Hippocampal formation (tissue), 2 donors: ENCODE measurements at regions not wholly inside any gene's neighbourhood (a gene's known extent, or its start where the extent isn't known, plus 50 kb on each side); places are given as distances from the start of the nearest gene placed in this dataset.
A peak's percentile ranks its signal among the peaks of the same experiment; 100 is the strongest.
"Not testable (repeated sequence)": the region's sequence is repeated elsewhere in the genome, so short reads cannot be mapped to it uniquely, and the experiment has no call there.

Source experiments
- DNase-seq, 2 donors: peaks; one replicate each; lab custom pipeline; 2025; lab: John Stamatoyannopoulos, UW

DNA sequence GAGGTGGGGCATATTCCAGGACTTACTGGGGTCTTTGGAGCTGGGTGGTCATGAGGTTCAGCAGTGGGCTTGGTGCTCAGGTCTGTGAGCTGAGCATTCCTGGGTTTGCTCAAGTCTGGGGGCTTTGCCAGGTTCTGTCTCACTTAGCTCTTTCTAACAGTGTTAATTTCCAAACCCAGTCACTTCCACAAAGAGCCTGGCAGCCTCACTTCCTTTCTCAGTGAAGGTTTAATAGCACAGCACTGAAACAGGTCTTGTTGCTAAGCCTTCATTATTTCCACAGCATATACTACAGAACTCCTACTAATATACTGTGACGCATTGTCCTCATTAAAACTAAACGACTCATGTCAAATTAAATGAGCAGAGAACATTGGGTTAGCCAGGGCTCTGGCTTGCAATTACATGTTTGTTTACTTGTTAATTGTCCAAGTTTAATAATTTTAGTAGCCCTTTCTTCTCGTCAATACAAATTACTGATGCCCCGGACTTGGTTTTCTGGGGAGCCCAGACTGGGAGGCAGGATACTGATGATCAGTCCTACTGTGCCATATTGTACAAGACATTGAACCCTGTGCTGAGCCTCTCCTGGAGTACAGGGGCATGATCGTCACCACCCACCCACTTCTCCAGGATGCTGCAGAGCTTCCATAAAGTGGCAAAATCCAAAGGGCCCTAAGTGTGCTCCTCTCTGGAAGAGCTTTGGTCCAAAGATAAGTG, 170.7 kb downstream of the IER5 start:
- peak in 1 of 2 donors; percentile 19 for DNase-seq

DNA sequence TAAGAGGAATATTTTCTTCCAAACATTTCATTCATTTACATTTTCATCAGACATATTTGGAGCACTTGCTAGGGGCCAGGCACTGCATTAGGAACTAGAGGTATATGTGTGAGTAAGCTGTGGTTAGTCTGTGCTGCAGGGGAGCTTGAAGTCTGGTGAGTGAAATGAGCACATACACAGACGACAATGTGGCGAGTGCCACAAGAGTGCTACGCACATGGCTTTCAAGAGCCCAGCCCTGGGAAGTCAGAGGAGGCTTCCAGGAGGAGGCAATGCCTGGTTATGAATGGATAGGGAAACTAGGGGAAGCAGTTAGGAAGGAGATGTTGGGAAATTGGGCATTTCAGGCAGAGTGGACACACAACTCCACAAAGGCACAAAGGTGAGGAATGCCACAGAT, 171.8 kb downstream of the IER5 start:
- no peak for DNase-seq

DNA sequence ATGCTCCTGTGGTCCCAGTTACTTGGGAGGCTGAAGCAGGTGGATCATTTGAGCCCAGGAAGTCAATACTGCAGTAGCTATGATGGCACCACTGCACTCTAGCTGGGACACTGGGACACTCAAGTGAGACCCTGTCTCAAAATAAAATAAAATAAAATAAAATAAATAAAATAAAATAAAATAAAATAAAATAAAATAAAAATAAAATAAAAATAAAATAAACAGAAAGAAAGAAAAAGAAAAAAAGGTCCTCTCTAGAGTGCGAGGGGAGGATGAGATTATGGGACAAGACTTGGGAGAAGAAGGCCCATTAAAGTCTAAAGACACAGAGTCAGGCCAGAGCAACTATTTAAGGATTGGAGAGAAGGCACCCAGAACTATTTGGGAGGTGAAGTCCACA, 172.5 kb downstream of the IER5 start:
- no peak for DNase-seq

DNA sequence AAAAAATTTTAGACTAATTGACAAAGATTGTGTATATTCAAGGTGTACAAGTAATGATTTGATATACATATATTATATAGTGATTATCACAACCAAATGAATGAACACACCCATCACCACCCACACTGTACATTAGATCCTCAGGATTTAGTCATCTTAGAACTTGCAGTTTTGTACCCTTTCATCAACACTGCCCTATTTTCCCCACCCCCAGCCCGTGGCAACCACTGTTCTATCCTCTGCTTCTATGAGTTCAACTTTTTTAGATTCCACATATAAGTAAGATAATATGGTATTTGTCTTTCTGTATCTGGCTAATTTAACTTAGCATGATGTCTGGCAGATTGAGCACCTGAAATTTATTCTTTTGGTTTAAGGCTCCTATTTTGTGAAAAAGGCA, 173.6 kb downstream of the IER5 start:
- DNase-seq: no peak

DNA sequence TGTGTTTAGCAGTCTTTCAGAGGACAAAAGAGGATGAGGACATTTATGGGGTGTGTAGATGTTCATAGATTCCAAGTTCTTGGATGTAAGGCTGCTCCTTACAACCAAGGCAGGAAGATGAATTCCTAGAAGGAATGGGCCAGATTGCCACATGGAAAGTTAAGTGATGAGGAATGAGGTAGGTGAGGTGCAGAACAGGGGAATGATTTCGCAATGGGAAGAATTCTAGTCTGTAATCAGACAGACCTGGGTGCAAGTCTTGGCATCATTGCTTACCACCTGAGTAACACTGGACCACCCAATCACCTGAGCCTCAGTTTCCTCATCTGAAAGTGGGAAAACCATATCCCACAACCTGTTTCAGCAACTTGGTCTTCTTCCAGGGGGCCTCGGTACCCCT, 174.9 kb downstream of the IER5 start:
- no peak for DNase-seq

DNA sequence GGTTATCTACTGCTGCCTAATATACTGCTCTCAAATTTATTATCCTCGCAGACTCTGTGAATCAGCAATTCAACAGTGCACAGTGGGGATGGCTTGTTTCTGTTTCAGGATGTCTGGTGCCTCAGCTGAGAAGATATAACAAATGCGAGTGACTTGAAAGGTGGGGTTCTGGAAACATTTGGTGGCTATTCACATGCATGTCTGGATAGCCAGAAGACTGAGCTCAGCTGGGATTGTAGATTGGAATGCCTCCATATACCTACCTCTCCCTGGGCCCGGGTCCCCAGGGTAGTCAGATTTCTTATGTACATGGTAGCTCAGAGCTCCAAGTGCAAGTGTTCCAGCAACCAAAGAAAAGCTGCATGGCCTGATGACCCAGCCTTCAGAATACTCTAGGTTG, 176.3 kb downstream of the IER5 start:
- no peak for DNase-seq

DNA sequence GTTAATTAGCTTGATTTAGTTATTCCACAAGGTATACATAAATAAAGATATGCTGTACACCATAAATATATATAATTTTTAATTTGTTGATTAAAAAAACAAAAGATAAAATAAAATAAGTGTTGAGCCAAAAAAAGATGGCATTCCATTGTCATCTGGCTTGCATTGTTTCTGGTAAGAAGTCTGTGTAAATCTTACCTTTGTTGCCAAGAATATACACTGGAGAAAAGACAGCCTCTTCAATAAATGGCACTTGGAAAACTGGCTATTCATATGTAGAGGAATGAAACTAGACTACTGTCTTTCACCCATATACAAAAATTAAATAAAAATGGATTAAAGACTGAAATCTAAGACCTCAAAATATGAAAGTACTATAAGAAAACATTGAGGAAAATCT, 196.5 kb downstream of the IER5 start:
- DNase-seq: no peak

DNA sequence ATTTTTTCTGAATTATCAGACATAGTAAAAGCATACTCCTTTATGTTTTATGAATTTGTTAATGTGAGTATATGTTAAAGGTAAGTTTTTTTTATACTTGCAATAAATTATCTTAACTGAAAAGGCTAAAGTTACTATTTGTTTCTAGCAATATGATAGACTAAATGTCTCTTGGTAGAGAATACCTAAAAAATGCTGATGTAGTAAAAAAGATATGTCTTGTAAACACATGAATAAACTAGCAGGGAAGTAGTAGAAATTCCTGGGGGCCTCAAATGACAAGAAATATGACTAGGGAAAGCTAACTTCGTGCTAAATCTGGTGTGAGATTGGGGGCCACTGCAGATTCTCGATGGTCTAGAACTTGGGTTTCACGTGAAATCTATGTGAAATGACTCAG, 188.1 kb upstream of the CACNA1E start:
- no peak for DNase-seq

DNA sequence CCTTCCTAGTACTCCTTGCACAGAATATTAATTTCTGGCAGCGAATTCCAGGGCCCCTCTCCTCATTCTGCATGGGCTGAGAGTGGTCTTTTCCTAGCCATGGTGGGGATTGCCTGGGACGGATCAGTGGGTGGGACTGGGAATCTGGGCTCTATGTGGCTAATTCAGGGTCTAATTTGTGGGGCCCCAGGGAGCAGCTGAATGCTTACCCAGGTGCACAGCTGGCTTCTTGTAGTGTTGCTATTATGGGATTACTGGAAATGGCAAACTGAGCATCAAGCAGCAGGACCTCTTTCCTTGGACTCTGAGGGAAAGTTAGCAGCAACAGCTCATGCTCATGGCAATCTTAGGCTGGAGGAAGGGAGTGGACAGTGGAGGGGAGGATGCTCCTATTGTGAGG, 187.1 kb upstream of the CACNA1E start:
- no peak for DNase-seq

DNA sequence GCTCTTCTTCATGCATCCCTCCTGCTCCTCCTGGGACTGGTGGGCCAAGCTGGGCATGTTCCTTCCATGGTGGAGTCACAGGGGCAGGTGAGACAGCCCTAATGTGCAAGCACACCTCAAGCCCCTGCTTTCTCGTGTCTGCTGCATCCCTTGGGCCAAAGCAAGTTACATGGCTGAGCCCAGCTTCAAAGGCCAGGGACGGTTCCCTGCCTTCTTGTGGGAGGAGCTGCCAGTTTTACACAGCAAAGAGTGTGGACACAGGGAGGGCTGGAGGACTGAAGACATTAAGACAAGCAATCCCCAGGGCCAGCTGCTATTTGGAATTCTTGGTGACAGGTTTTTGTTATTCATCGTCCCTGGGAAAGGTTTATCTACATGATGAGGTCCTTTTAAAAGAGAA, 175.2 kb upstream of the CACNA1E start:
- no peak for DNase-seq

DNA sequence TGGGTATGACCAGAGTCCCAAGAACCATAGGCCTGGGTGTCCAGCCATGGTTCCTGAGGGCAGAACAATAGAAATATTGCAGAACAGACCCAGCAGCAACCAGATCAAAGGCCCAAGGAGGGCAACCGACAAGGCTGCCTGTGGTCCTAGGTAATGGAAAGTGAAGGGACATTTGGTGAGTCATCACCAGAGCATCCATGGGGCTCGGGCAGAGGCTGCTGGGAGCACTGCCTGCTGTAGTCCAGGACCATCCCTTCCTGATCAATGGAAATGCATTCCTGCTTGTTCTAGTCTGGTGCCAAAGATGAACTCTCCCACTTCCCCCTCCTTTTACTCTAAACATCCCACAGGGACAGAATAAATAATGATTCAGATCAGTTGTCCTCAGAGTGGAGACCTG, 172.8 kb upstream of the CACNA1E start:
- DNase-seq: no peak

DNA sequence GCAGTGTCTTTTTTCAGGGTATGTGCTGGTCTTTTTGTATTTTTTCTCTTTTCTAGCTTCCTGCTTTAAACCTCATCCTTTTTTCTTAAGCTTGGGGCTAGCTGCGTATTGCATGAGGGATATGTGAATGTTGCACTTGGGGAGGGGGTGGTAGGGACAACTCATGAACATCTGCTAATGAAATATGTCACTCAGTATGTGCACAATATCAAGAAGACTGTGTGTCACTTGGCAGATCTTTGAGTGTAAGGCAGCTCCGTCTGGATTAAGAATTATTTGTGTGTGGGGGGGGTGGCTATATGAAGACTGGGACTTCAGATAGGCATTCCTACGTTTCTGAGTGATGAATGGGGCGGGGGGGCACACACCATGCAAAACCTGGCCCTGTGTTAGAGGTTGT, 170.4 kb upstream of the CACNA1E start:
- no peak for DNase-seq

DNA sequence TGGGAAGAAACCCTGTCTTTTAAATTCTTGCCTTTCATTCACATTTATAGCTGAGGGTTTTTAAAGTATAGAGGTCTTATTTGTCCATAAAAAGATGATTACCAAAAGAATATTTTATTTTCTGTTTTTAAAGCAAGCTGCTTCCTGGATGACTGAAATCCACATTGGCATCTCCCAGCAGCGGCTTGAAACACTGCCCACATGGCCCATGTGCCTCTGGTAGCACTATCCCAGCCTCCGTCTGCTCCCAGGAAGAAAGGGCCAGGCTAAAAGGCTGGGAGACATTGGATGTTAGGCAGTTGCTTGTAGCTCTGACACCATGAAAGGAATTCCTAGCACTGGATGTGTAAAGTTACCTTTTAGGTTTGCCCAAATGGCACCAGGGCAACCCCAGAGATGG, 169.9 kb upstream of the CACNA1E start:
- DNase-seq: no peak

DNA sequence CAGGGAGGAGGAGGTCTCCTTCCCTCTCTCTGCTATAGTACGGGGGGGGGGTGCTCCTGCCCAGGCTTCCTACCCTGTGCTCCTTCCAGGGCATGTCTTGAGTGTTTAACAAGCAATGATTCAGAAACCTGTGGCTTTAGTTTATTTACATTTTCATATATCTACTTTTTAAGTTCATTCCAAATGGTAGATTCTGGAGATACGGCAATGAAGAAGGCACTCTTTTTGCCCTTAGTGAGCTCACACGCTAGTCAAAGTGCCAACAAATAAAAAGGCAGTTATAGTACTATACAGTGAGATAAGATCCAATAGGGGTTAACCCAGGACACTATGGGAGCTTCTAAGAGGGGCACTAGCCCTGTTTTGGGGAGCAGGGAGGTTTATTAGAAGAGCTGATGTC, 169.3 kb upstream of the CACNA1E start:
- DNase-seq: no peak

DNA sequence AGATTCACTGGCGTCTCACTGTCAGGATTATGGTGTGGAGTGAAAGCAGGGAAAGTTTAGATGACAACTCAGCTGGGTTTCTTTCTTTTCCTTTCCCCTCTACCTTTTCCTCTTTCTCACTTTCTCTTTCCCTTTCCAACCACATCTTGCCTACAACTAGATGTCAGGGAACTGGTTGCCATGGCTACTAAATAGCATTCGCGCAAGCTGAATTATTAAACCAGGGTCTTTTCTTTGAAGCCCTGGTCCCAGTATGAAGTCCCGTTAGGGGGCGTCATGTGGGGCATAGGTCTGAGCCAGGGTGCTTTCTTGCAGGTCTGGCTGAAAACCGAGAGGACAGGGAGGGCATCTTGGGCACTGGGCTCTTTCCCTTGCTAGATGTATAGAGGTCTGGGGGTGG, 168.4 kb upstream of the CACNA1E start:
- DNase-seq: no peak

DNA sequence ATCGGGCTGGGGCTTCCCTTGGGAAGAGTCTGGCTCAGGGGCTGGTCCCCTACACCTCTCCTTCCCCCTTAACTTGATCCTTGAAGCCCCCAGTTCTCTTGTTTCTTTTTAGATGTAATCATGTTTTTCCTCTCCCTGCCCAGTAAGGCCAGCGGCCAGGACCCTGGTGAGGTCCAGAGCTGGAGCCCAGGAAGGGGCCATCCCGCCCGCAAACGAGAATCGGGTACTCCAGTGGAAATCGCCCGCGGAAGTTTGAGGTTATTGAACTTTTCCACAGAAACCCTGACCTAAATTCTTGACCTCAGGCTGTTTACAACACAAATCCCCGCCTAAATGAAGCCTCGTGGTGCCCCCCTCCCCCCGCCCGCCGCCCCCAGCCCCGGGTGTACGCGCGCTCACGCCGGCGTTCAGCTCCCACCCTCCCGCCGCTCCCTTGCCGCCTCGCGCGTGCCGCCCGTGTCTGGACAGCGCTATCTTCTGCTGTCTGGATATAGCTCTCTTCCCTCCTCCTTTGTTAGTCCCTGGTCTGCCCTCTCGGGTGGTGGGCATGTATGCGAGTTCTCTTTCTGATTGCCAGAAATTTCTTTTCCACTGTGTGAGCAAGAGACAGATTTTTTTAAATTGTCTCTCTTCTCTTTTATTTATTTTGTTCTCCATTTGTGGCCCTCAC, 165.9 kb upstream of the CACNA1E start:
- no peak for DNase-seq

DNA sequence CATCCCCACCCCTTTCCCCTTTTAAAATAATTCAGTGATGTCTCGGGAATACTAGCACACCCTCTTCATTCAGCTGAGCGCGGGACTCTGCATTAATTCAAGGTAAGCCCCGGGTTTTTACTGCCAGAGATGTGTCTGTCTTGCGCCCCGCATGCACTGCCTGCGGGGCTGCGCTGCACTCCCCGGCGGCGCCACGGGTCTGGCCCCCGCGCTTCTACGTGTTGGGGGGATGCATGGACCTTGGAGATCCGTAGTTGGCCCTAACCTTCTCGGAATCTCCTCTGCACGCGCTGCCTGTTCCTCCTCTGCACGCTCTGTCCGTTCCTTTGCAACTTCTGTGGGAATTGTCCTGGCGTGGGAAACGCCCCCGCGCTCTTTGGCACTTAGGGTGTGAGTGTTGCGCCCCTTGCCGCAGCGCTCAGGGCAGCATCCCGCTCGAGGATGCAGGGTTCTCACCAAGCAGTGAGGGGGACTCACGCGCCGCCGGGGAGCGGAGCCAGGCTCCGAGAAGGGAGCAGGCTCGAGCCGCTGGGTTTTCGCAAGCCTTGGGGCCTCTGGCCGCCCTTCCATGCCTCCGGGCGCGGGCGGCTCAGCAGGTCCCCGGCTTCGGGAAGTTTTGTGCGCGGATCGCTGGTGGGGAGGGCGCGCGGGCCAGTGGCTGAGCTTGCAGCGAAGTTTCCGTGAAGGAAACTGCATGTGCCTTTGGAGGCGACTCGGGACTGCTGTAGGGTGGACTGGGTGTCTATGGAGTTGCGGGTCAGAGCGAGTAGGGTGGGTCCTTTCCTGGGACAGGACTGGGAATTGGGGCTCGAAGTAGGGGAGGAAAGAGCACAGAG, 165.1 kb upstream of the CACNA1E start:
- DNase-seq: no peak

DNA sequence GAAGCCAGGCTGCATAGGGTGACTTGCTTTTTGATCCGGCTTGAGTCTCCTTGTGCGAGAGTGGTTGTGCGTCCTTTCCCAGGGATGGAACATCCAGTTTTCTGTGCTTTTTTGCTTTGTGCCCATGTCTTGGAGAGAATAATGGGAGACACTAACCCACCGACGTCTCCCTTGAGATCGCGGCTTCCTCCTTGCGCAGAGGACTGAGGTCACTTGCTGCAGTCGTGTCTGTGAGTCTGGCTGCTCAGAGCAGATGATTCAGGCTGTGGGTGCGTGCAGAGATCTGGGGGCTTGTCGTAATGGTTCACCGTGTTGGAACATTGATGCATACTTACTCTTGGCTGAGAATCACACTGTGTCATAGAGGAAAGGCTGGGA, 164.5 kb upstream of the CACNA1E start:
- no peak for DNase-seq

DNA sequence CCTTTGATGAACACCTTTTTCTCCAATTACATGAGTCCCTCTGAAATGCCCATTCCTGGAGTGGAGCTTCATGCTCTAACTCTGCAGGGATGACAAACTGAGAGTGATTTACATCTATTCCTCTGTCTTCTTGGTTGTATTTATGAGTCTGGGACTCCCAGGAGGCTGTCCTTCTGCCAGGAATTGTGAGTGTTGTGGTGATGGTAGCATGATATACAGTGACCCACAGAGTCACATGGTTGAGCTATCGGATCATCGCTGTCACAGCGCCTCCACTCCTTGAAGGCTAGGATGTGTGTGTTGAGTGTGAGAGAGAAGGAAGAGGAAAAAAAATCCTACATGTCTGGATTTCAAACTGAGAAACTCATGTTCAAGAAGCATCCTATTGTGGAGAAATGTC, 163.4 kb upstream of the CACNA1E start:
- no peak for DNase-seq

DNA sequence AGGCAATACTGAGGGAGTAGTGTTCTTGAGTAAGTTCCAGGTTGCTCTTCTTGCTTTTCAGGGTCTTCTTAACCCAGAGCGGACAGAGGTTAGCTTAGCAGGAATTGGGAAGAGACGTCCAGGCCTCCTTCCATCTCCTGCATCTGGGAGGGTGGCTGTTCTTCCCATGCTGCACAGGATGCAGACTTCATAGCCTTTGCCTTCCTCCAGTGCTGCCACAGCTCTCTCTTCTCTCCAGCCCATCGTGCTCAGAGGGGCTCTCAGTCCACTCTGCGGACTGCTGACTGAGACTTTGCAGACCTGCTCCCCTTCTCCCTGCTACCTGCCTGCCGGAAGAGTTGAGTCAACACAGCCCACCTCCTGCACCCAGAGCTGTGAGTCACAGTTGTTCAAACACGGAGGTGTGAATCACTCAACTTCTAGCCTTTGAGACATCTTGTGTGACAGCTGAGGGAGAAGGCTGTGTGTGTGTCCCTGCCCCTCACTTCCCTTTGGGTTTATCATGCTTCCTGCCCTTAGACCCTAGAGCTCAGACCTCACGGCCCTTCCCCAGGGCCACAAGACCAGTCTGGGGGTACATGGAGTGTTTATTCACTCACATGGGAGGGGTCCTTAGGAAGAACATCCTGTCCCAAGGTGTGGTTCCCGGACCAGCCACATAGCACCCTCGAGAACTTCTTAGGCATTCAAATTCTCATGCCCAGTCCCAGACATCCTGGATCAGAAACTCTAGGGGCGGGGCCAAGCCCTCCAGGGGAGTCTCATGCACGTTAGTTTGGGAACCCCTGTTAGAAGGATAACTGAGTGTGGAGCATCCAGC, 158.3 kb upstream of the CACNA1E start:
- DNase-seq: no peak

DNA sequence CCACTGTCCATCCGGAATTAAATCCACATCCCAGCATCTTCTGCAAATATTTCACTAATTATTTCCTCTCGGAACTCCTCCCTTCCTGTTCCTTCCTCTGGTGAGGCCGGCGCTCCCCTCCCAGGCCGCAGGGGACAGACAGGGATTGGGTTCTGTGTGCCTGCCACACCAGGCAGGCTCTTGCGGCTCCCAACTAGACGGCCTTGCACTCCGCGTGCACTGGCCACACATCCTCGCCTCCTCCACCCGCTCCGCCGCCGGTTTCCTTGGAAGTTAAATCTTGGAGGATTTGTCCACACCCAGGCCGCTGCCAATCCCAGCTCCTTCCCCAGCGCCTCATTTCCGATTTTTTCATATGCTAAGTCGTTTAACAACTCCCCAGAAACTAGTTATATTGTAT, 157.6 kb upstream of the CACNA1E start:
- not testable (repeated sequence) for DNase-seq

DNA sequence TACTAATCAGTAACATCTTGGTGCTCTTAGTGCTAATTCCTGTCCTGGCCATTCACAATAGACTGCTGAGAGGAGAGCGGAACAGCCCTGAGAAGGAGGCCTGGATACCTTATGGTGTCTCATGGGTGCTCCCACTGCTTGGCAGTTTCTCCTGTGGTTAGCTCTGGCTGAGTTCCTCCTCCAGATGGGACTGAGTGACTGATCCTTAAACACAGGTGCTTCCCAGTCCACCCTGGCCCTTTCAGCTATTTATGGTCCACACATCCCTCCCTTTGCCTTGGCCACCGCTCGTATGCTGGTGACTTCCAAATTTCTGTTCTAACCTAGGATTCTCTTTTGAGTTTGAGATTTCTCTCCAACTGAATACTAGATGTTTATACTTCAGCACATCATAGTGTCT, 157.0 kb upstream of the CACNA1E start:
- no peak for DNase-seq
